DND-41 (cell line): ENCODE measurements at regions not wholly inside any gene's neighbourhood (a gene's known extent, or its start where the extent isn't known, plus 50 kb on each side); places are given as distances from the start of the nearest gene placed in this dataset.
"Not testable (repeated sequence)": the region's sequence is repeated elsewhere in the genome, so short reads cannot be mapped to it uniquely, and the experiment has no call there.

Experiments used
- ATAC-seq: fragments of 200-7000 bp; cut with Tn5 transposase; 3 replicates; pipeline ENCODE4 v1.9.1; 2021; ENCODE audit warnings: low read depth; ENCODE audit not compliant: insufficient read depth
- DNase-seq: peaks from one replicate; pipeline ENCODE4 v3.0.0-alpha.2; 2020
- H2AFZ ChIP-seq: 2 replicates; pipeline ENCODE4 v1.6.0; 2012; ENCODE audit warnings: low read depth, low read length
- H3K27ac ChIP-seq: 2 replicates; pipeline ENCODE4 v1.5.1; 2012; ENCODE audit warnings: low read length, inconsistent platforms
- H3K27me3 ChIP-seq: fragments of 200-600 bp; sonication (generic); 2 replicates; pipeline ENCODE4 v1.6.0; 2012; ENCODE audit warnings: low read length, mild to moderate bottlenecking, inconsistent platforms; ENCODE audit not compliant: insufficient read depth, poor library complexity
- H3K36me3 ChIP-seq: 2 replicates; pipeline ENCODE4 v1.5.1; 2012; ENCODE audit warnings: low read length, inconsistent platforms; ENCODE audit not compliant: insufficient read depth
- H3K4me1 ChIP-seq: 2 replicates; pipeline ENCODE4 v1.5.1; 2012; ENCODE audit warnings: mild to moderate bottlenecking, low read length; ENCODE audit not compliant: insufficient read depth
- H3K4me2 ChIP-seq: 2 replicates; pipeline ENCODE4 v1.6.0; 2012; ENCODE audit warnings: mild to moderate bottlenecking, moderate library complexity, low read length, inconsistent platforms; ENCODE audit not compliant: insufficient read depth
- H3K4me3 ChIP-seq, 2 experiments: fragments of 200-600 bp in 1 of 2; shearing (Covaris generic) in 1 of 2; 2 replicates each; pipeline ENCODE4 v1.5.1; 2012 to 2016; ENCODE audit warnings: inconsistent platforms in 2 of 2, low read length in 2 of 2, mild to moderate bottlenecking in 2 of 2, low read depth in 1 of 2, moderate library complexity in 1 of 2
- H3K79me2 ChIP-seq: 2 replicates; pipeline ENCODE4 v1.6.0; 2012; ENCODE audit warnings: low read length, inconsistent platforms; ENCODE audit not compliant: insufficient read depth
- H3K9ac ChIP-seq: 2 replicates; pipeline ENCODE4 v1.6.0; 2012; ENCODE audit warnings: low read depth, mild to moderate bottlenecking, inconsistent platforms, low read length, moderate library complexity
- H3K9me3 ChIP-seq: 2 replicates; pipeline ENCODE4 v1.5.1; 2012; ENCODE audit warnings: low read length, moderate library complexity, mild to moderate bottlenecking, inconsistent platforms; ENCODE audit not compliant: insufficient read depth, severe bottlenecking
- H4K20me1 ChIP-seq: 2 replicates; pipeline ENCODE4 v1.6.0; 2012; ENCODE audit warnings: low read length; ENCODE audit not compliant: insufficient read depth
- CTCF ChIP-seq: IDR thresholded peaks from 2 replicates; pipeline ENCODE4 v1.5.1; 2012; ENCODE audit warnings: borderline replicate concordance, low read length, moderate library complexity, mild to moderate bottlenecking; ENCODE audit not compliant: poor library complexity, severe bottlenecking; ENCODE audit errors: extremely low read depth
- EZH2 ChIP-seq: IDR thresholded peaks from 3 replicates; pipeline ENCODE4 v1.6.1; 2012; ENCODE audit warnings: borderline replicate concordance, low read depth, mild to moderate bottlenecking, moderate library complexity, low read length, inconsistent platforms; ENCODE audit not compliant: severe bottlenecking

GRCh38 chr7:39851466-39852045 lies 98.5 kb upstream of the CDK13 start:
- H3K27me3 ChIP-seq = peaks cover 4% of the 10 kb centered on the region
- no peaks in the 10 kb centered on the region for H3K4me1 ChIP-seq
- no peak overlapping the region for H3K9ac ChIP-seq
- no peaks in the 10 kb centered on the region for H3K9me3 ChIP-seq
- no peaks in the 10 kb centered on the region for H3K36me3 ChIP-seq
- H3K4me2 ChIP-seq = no peak overlapping the region
- TF ChIP-seq EZH2 = no peak
- no peak for TF ChIP-seq CTCF
- no peaks in the 10 kb centered on the region for H3K79me2 ChIP-seq
- ATAC-seq (no peak), DNase-seq (no peak)
- H3K4me3 ChIP-seq = no peak overlapping the region
- H2AFZ ChIP-seq = no peak overlapping the region
- no peak overlapping the region for H3K27ac ChIP-seq
- no peaks in the 10 kb centered on the region for H4K20me1 ChIP-seq

- H2AFZ ChIP-seq, H3K4me3 ChIP-seq: not testable (repeated sequence)
- ATAC-seq = peak; percentile 99
Observed at GRCh38 chr7:39854616-39855324, 95.3 kb upstream of the CDK13 start.

GRCh38 chr7:39855325-39855674 lies 94.8 kb upstream of the CDK13 start:
- no peaks in the 10 kb centered on the region for H3K79me2 ChIP-seq
- TF ChIP-seq EZH2 = no peak
- no peak for TF ChIP-seq CTCF
- H3K9ac ChIP-seq = no peak overlapping the region
- no peaks in the 10 kb centered on the region for H3K36me3 ChIP-seq
- no peak overlapping the region for H3K4me2 ChIP-seq
- H3K9me3 ChIP-seq = no peaks in the 10 kb centered on the region
- H3K27ac ChIP-seq = no peak overlapping the region
- no peaks in the 10 kb centered on the region for H3K4me1 ChIP-seq
- peaks cover 4% of the 10 kb centered on the region for H3K27me3 ChIP-seq
- H2AFZ ChIP-seq = no peak overlapping the region
- DNase-seq = no peak
- no peaks in the 10 kb centered on the region for H4K20me1 ChIP-seq
- ATAC-seq = no peak
- no peak overlapping the region for H3K4me3 ChIP-seq

More at GRCh38 chr7:39854616-39855324, 95.3 kb upstream of the CDK13 start:
- DNase-seq, H3K36me3 ChIP-seq, H3K4me2 ChIP-seq, H3K27ac ChIP-seq, H3K4me1 ChIP-seq, H3K79me2 ChIP-seq, H3K9ac ChIP-seq, H3K9me3 ChIP-seq, H3K27me3 ChIP-seq, H4K20me1 ChIP-seq: not testable (repeated sequence)

- not testable (repeated sequence) for H2AFZ ChIP-seq, H3K4me1 ChIP-seq, H3K4me2 ChIP-seq, H3K9ac ChIP-seq, H3K27me3 ChIP-seq, H3K9me3 ChIP-seq, H3K79me2 ChIP-seq, H3K36me3 ChIP-seq, H3K27ac ChIP-seq, H4K20me1 ChIP-seq, H3K4me3 ChIP-seq, ATAC-seq
- peak; percentile 9 for DNase-seq
Observed at GRCh38 chr7:39863675-39864322, 86.3 kb upstream of the CDK13 start.

- not testable (repeated sequence) for H3K4me1 ChIP-seq, DNase-seq, H3K4me2 ChIP-seq, H3K27me3 ChIP-seq, H3K79me2 ChIP-seq, H2AFZ ChIP-seq, H3K27ac ChIP-seq, H4K20me1 ChIP-seq, H3K9ac ChIP-seq, H3K36me3 ChIP-seq, ATAC-seq, H3K9me3 ChIP-seq, H3K4me3 ChIP-seq
Observed at GRCh38 chr7:39869888-39870522, 80.1 kb upstream of the CDK13 start.

- not testable (repeated sequence) for ATAC-seq, H3K4me2 ChIP-seq
Observed at GRCh38 chr7:39871610-39872009, 78.4 kb upstream of the CDK13 start.

More at GRCh38 chr7:39871610-39872009, 78.4 kb upstream of the CDK13 start:
- not testable (repeated sequence) for H3K27ac ChIP-seq, H3K9me3 ChIP-seq, H3K4me3 ChIP-seq, H3K27me3 ChIP-seq, H4K20me1 ChIP-seq, H2AFZ ChIP-seq, H3K79me2 ChIP-seq, H3K36me3 ChIP-seq, H3K9ac ChIP-seq, H3K4me1 ChIP-seq, DNase-seq
